ENCODE measurements at regions not wholly inside any gene's neighbourhood (a gene's known extent, or its start where the extent isn't known, plus 50 kb on each side); places are given as distances from the start of the nearest gene placed in this dataset.

- H3K27ac ChIP-seq (ENCODE audit: low read length) = no peak overlapping the region
- Mint-ChIP-seq H3K36me3 (no peaks in the 10 kb centered on the region), H3K4me1 (no peaks in the 10 kb centered on the region), H3K27ac (no peak overlapping the region), H3K4me3 (no peak overlapping the region), H3K27me3 (ENCODE audit: low read depth in 2 of 2) (peaks cover 0 to 2% of the 10 kb centered on the region in 2 donors), H3K9me3 (peaks cover 0 to 4% of the 10 kb centered on the region in 2 donors)
- WGBS (ENCODE audit: insufficient coverage) = 79% methylated on average over 2 of the region's 2 CpGs
- TF ChIP-seq CTCF (IDR thresholded peaks at IDR 0.05) = no peak
- DNase-seq = no peak
- no peaks in the 10 kb centered on the region for H3K36me3 ChIP-seq (ENCODE audit: control insufficient read depth, insufficient read depth, low read length)
- no peak overlapping the region for H3K4me3 ChIP-seq (ENCODE audit: low read length)
- no peak for ATAC-seq
- no peaks in the 10 kb centered on the region for H3K9me3 ChIP-seq (ENCODE audit: control insufficient read depth, insufficient read depth, low read length)
- H3K27me3 ChIP-seq (ENCODE audit: control insufficient read depth, insufficient read depth, low read length) = no peaks in the 10 kb centered on the region
- intact Hi-C loops (cut with micrococcal nuclease) = no loop called here
- no peaks in the 10 kb centered on the region for H3K4me1 ChIP-seq (ENCODE audit: control insufficient read depth, insufficient read depth, low read length)
Observed at GRCh38 chr4:114401483-114401882, 197.1 kb upstream of the UGT8 start.

GRCh38 chr4:114417214-114417613, 181.4 kb upstream of the UGT8 start:
- Histone ChIP-seq H3K4me3 (ENCODE audit: low read length) (no peak overlapping the region), H3K27ac (ENCODE audit: low read length) (no peak overlapping the region), H3K36me3 (ENCODE audit: control insufficient read depth, insufficient read depth, low read length) (no peaks in the 10 kb centered on the region), H3K27me3 (ENCODE audit: control insufficient read depth, insufficient read depth, low read length) (no peaks in the 10 kb centered on the region), H3K4me1 (ENCODE audit: control insufficient read depth, insufficient read depth, low read length) (no peaks in the 10 kb centered on the region), H3K9me3 (ENCODE audit: control insufficient read depth, insufficient read depth, low read length) (no peaks in the 10 kb centered on the region)
- WGBS (ENCODE audit: insufficient coverage) = no CpG with 5 or more reads among the region's 1 CpG
- no peaks in the 10 kb centered on the region for H3K4me1 Mint-ChIP-seq
- intact Hi-C loops (cut with micrococcal nuclease) = no loop called here
- ATAC-seq = no peak
- H3K4me3 Mint-ChIP-seq = no peak overlapping the region
- no peak overlapping the region for H3K27ac Mint-ChIP-seq
- DNase-seq = no peak
- no peak for TF ChIP-seq CTCF (IDR thresholded peaks at IDR 0.05)
- peaks cover 3 to 6% of the 10 kb centered on the region in 2 donors for H3K27me3 Mint-ChIP-seq (ENCODE audit: low read depth in 2 of 2)
- H3K36me3 Mint-ChIP-seq = no peaks in the 10 kb centered on the region
- peaks cover 2 to 6% of the 10 kb centered on the region in 2 donors for H3K9me3 Mint-ChIP-seq

- Mint-ChIP-seq H3K9me3 (peaks cover 2 to 4% of the 10 kb centered on the region in 2 donors), H3K27me3 (ENCODE audit: low read depth in 2 of 2) (no peaks in the 10 kb centered on the region), H3K4me3 (no peak overlapping the region), H3K4me1 (no peaks in the 10 kb centered on the region), H3K36me3 (no peaks in the 10 kb centered on the region), H3K27ac (no peak overlapping the region)
- 70% methylated on average over 3 of the region's 4 CpGs for WGBS (ENCODE audit: insufficient coverage)
- DNase-seq (no peak), ATAC-seq (no peak)
- Histone ChIP-seq H3K36me3 (ENCODE audit: control insufficient read depth, insufficient read depth, low read length) (no peaks in the 10 kb centered on the region), H3K27me3 (ENCODE audit: control insufficient read depth, insufficient read depth, low read length) (no peaks in the 10 kb centered on the region), H3K27ac (ENCODE audit: low read length) (no peak overlapping the region), H3K4me3 (ENCODE audit: low read length) (no peak overlapping the region), H3K9me3 (ENCODE audit: control insufficient read depth, insufficient read depth, low read length) (no peaks in the 10 kb centered on the region), H3K4me1 (ENCODE audit: control insufficient read depth, insufficient read depth, low read length) (no peaks in the 10 kb centered on the region)
- TF ChIP-seq CTCF (IDR thresholded peaks at IDR 0.05) = no peak
- intact Hi-C loops (cut with micrococcal nuclease) = no loop called here
Observed at GRCh38 chr4:114420069-114420468, 178.5 kb upstream of the UGT8 start.

GRCh38 chr4:114423582-114423981, 175.0 kb upstream of the UGT8 start:
- no peak overlapping the region for H3K27ac Mint-ChIP-seq

More at GRCh38 chr4:114423582-114423981, 175.0 kb upstream of the UGT8 start:
- H3K4me1 Mint-ChIP-seq = no peaks in the 10 kb centered on the region
- intact Hi-C loops (cut with micrococcal nuclease) = no loop called here
- Histone ChIP-seq H3K4me3 (ENCODE audit: low read length) (no peak overlapping the region), H3K9me3 (ENCODE audit: control insufficient read depth, insufficient read depth, low read length) (no peaks in the 10 kb centered on the region), H3K27me3 (ENCODE audit: control insufficient read depth, insufficient read depth, low read length) (no peaks in the 10 kb centered on the region), H3K4me1 (ENCODE audit: control insufficient read depth, insufficient read depth, low read length) (no peaks in the 10 kb centered on the region), H3K36me3 (ENCODE audit: control insufficient read depth, insufficient read depth, low read length) (no peaks in the 10 kb centered on the region), H3K27ac (ENCODE audit: low read length) (no peak overlapping the region)
- no peaks in the 10 kb centered on the region for H3K27me3 Mint-ChIP-seq (ENCODE audit: low read depth in 2 of 2)
- peaks cover 7 to 9% of the 10 kb centered on the region in 2 donors for H3K9me3 Mint-ChIP-seq
- no peak overlapping the region for H3K4me3 Mint-ChIP-seq
- no peaks in the 10 kb centered on the region for H3K36me3 Mint-ChIP-seq
- WGBS (ENCODE audit: insufficient coverage) = 80% methylated on average over 2 of the region's 3 CpGs
- ATAC-seq (no peak), DNase-seq (no peak)
- TF ChIP-seq CTCF (IDR thresholded peaks at IDR 0.05) = no peak
